HEK293 (cell line): ENCODE measurements at regions not wholly inside any gene's neighbourhood (a gene's known extent, or its start where the extent isn't known, plus 50 kb on each side); places are given as distances from the start of the nearest gene placed in this dataset.

Experiments
- CTCF ChIA-PET: fragments of 350-600 bp; formaldehyde crosslinking; extraction: SDS; loops from one replicate; lab custom pipeline; 2021; ENCODE audit warnings: antibody characterized with exemption; lab: Yijun Ruan, JAX
- POLR2A ChIA-PET: fragments of 300-600 bp; formaldehyde crosslinking; extraction: SDS; loops from one replicate; lab custom pipeline; 2020; ENCODE audit warnings: antibody characterized with exemption, inconsistent platforms; lab: Yijun Ruan, JAX
- H3K27ac ChIP-seq: fragments of 200-500 bp; sonication (Bioruptor generic); 2 replicates; pipeline ENCODE4 v1.5.1; 2014; ENCODE audit warnings: low read depth, low read length, control low read depth, inconsistent platforms; ENCODE audit errors: extremely low read depth
- H3K36me3 ChIP-seq, 2 experiments: fragments of 200-500 bp in 1 of 2; sonication (Bioruptor generic) in 1 of 2; 1 replicate in 1 of 2; 2 replicates in 1 of 2; pipeline ENCODE4 v1.5.1; 2014 to 2017; ENCODE audit warnings: inconsistent platforms in 2 of 2, low read length in 2 of 2; ENCODE audit not compliant: control insufficient read depth in 2 of 2, insufficient read depth in 1 of 2
- H3K4me1 ChIP-seq: fragments of 200-500 bp; sonication (Bioruptor generic); 2 replicates; pipeline ENCODE4 v1.5.1; 2014; ENCODE audit warnings: mild to moderate bottlenecking, low read length, inconsistent platforms; ENCODE audit not compliant: control insufficient read depth, insufficient read depth
- H3K4me3 ChIP-seq: 2 replicates; pipeline ENCODE4 v1.5.1; 2011; ENCODE audit warnings: low read depth, mild to moderate bottlenecking, control low read depth, low read length, moderate library complexity
- H3K9me3 ChIP-seq: fragments of 200-500 bp; sonication (Bioruptor generic); 2 replicates; pipeline ENCODE4 v1.5.1; 2014; ENCODE audit warnings: low read depth, low read length, inconsistent platforms; ENCODE audit not compliant: control insufficient read depth, insufficient read depth
- GLIS1 ChIP-seq: fragments of 450-650 bp; formaldehyde crosslinking; IDR thresholded peaks from 2 replicates; pipeline ENCODE4 v1.5.1; 2016; ENCODE audit warnings: missing biosample characterization, missing genetic modification characterization
- KLF8 ChIP-seq: fragments of 450-650 bp; formaldehyde crosslinking; IDR thresholded peaks from 2 replicates; pipeline ENCODE4 v1.5.1; 2016; ENCODE audit warnings: missing biosample characterization, missing genetic modification characterization
- OVOL3 ChIP-seq: fragments of 450-650 bp; formaldehyde crosslinking; IDR thresholded peaks from 2 replicates; pipeline ENCODE4 v1.5.1; 2016; ENCODE audit warnings: missing biosample characterization, missing genetic modification characterization
- PATZ1 ChIP-seq: fragments of 450-650 bp; formaldehyde crosslinking; IDR thresholded peaks from 2 replicates; pipeline ENCODE4 v1.5.1; 2016; ENCODE audit warnings: missing biosample characterization, missing genetic modification characterization
- PRDM1 ChIP-seq: fragments of 450-650 bp; formaldehyde crosslinking; IDR thresholded peaks from 2 replicates; pipeline ENCODE4; 2016; ENCODE audit warnings: missing biosample characterization, missing genetic modification characterization
- PRDM2 ChIP-seq: fragments of 450-650 bp; formaldehyde crosslinking; IDR thresholded peaks from 2 replicates; pipeline ENCODE4 v1.5.1; 2016; ENCODE audit warnings: missing biosample characterization, missing genetic modification characterization, borderline replicate concordance
- PRDM4 ChIP-seq: fragments of 450-650 bp; formaldehyde crosslinking; IDR thresholded peaks from 2 replicates; pipeline ENCODE4 v1.5.1; 2017; ENCODE audit warnings: missing biosample characterization, missing genetic modification characterization
- SP3 ChIP-seq: fragments of 450-650 bp; formaldehyde crosslinking; IDR thresholded peaks from 2 replicates; pipeline ENCODE4 v1.5.1; 2016; ENCODE audit warnings: missing biosample characterization, missing genetic modification characterization
- ZBTB26 ChIP-seq: fragments of 450-650 bp; formaldehyde crosslinking; optimal IDR thresholded peaks from 2 replicates; pipeline ENCODE3; 2016; ENCODE audit warnings: missing biosample characterization, mild to moderate bottlenecking, missing genetic modification characterization
- ZBTB6 ChIP-seq: fragments of 450-650 bp; formaldehyde crosslinking; IDR thresholded peaks from 2 replicates; pipeline ENCODE4 v1.5.1; 2017; ENCODE audit warnings: missing biosample characterization, missing genetic modification characterization
- ZBTB8A ChIP-seq: fragments of 450-650 bp; formaldehyde crosslinking; IDR thresholded peaks from 2 replicates; pipeline ENCODE4 v1.5.1; 2016; ENCODE audit warnings: missing biosample characterization, missing genetic modification characterization
- ZNF146 ChIP-seq: fragments of 450-650 bp; formaldehyde crosslinking; IDR thresholded peaks from 2 replicates; pipeline ENCODE4 v1.5.1; 2016; ENCODE audit warnings: missing biosample characterization, missing genetic modification characterization
- ZNF19 ChIP-seq: fragments of 450-650 bp; formaldehyde crosslinking; IDR thresholded peaks from 2 replicates; pipeline ENCODE4; 2016; ENCODE audit warnings: missing biosample characterization, missing genetic modification characterization, low read depth
- ZNF211 ChIP-seq: fragments of 450-650 bp; formaldehyde crosslinking; IDR thresholded peaks from 2 replicates; pipeline ENCODE4 v1.5.1; 2016; ENCODE audit warnings: low read depth, missing biosample characterization, missing genetic modification characterization
- ZNF214 ChIP-seq: fragments of 450-650 bp; formaldehyde crosslinking; IDR thresholded peaks from 2 replicates; pipeline ENCODE4 v1.5.1; 2017; ENCODE audit warnings: missing biosample characterization, mild to moderate bottlenecking, missing genetic modification characterization, borderline replicate concordance
- ZNF223 ChIP-seq: fragments of 450-650 bp; formaldehyde crosslinking; IDR thresholded peaks from 2 replicates; pipeline ENCODE4 v1.5.1; 2016; ENCODE audit warnings: missing biosample characterization, missing genetic modification characterization
- ZNF239 ChIP-seq: fragments of 450-650 bp; formaldehyde crosslinking; IDR thresholded peaks from 2 replicates; pipeline ENCODE4 v1.5.1; 2016; ENCODE audit warnings: missing biosample characterization, missing genetic modification characterization
- ZNF341 ChIP-seq: fragments of 450-650 bp; formaldehyde crosslinking; IDR thresholded peaks from 2 replicates; pipeline ENCODE4; 2016; ENCODE audit warnings: low read depth, missing biosample characterization, missing genetic modification characterization
- ZNF501 ChIP-seq: fragments of 450-650 bp; formaldehyde crosslinking; IDR thresholded peaks from 2 replicates; pipeline ENCODE4 v1.5.1; 2016; ENCODE audit warnings: missing biosample characterization, missing genetic modification characterization
- ZNF629 ChIP-seq: fragments of 450-650 bp; formaldehyde crosslinking; IDR thresholded peaks from 2 replicates; pipeline ENCODE4 v1.5.1; 2017; ENCODE audit warnings: missing biosample characterization, missing genetic modification characterization
- ZNF660 ChIP-seq: fragments of 450-650 bp; IDR thresholded peaks from 2 replicates; pipeline ENCODE4 v1.5.1; 2018; ENCODE audit warnings: missing biosample characterization, mild to moderate bottlenecking, missing genetic modification characterization
- ZNF785 ChIP-seq: fragments of 450-650 bp; formaldehyde crosslinking; IDR thresholded peaks from 2 replicates; pipeline ENCODE4 v1.5.1; 2016; ENCODE audit warnings: missing biosample characterization, missing genetic modification characterization
- ZXDB ChIP-seq: fragments of 450-650 bp; formaldehyde crosslinking; IDR thresholded peaks from 2 replicates; pipeline ENCODE4 v1.5.1; 2016; ENCODE audit warnings: missing biosample characterization, missing genetic modification characterization

GRCh38 chr16:63481060-63481459, 1444.8 kb upstream of the CDH8 start (continued):
- no peak for TF ChIP-seq PRDM2 (tag by site-specific recombination)
- no peak for TF ChIP-seq ZNF214
- no peak for TF ChIP-seq ZNF223
- TF ChIP-seq ZNF146 (tag by site-specific recombination): no peak
- TF ChIP-seq KLF8 (tag by site-specific recombination): no peak
- no peak for TF ChIP-seq ZBTB6 (tag by site-specific recombination)
- no peak for TF ChIP-seq ZNF239 (tag by site-specific recombination)

- ChIA-PET POLR2A (no interaction called here), CTCF (interaction anchor here (1.3 kb wide), 1 partner anchor 12 kb away, joined by 5 read pairs; no protein-coding TSS in a partner anchor)
- Histone ChIP-seq H3K27ac (no peak overlapping the region), H3K4me3 (no peak overlapping the region), H3K4me1 (no peaks in the 10 kb centered on the region), H3K9me3 (no peaks in the 10 kb centered on the region), H3K36me3 (no peaks in the 10 kb centered on the region)
- TF ChIP-seq ZBTB26 (tag by site-specific recombination) (no peak), PATZ1 (no peak), ZNF211 (tag by site-specific recombination) (no peak), KLF8 (tag by site-specific recombination) (no peak), ZNF785 (no peak), PRDM1 (tag by site-specific recombination) (no peak), ZNF19 (no peak), ZNF501 (tag by site-specific recombination) (no peak), GLIS1 (tag by site-specific recombination) (no peak), ZBTB8A (tag by site-specific recombination) (no peak), ZNF629 (no peak), ZNF341 (tag by site-specific recombination) (no peak), ZXDB (no peak), OVOL3 (tag by site-specific recombination) (no peak), ZNF239 (tag by site-specific recombination) (no peak), SP3 (tag by site-specific recombination) (no peak), PRDM4 (tag by site-specific recombination) (no peak), ZNF660 (tag by site-specific recombination) (no peak)
Measured at GRCh38 chr16:63473725-63474124, 1437.5 kb upstream of the CDH8 start.
